ENCODE measurements at regions not wholly inside any gene's neighbourhood (a gene's known extent, or its start where the extent isn't known, plus 50 kb on each side); places are given as distances from the start of the nearest gene placed in this dataset.
A peak's percentile ranks its signal among the peaks of the same experiment; 100 is the strongest.
"Not testable (repeated sequence)": the region's sequence is repeated elsewhere in the genome, so short reads cannot be mapped to it uniquely, and the experiment has no call there.

GRCh38 chr18:22701795-22702194 is 231.3 kb upstream of the RBBP8 start:
- ChIA-PET POLR2A (ENCODE audit: partially characterized antibody) (no interaction called here), CTCF (ENCODE audit: partially characterized antibody) (interaction anchor here (1.3 kb wide), 1 partner anchor 10 kb away, joined by 4 read pairs; no protein-coding TSS in a partner anchor)
- Mint-ChIP-seq H3K4me3 (no peak overlapping the region), H3K36me3 (no peaks in the 10 kb centered on the region), H3K27ac (no peak overlapping the region), H3K4me1 (no peaks in the 10 kb centered on the region), H3K9me3 (peaks cover 0 to 4% (median under 1%) of the 10 kb centered on the region in 8 donors), H3K27me3 (peaks cover 2 to 5% of the 10 kb centered on the region in 2 donors)
- H3K27ac ChIP-seq (ENCODE audit: low read depth, low read length), result no peak overlapping the region
- DNase-seq, result no peak
- H3K4me1 ChIP-seq (ENCODE audit: insufficient read depth, low read length), result no peaks in the 10 kb centered on the region
- H3K27me3 ChIP-seq (ENCODE audit: insufficient read depth, low read length), result no peaks in the 10 kb centered on the region
- no peaks in the 10 kb centered on the region for H3K36me3 ChIP-seq (ENCODE audit: insufficient read depth, low read length)
- H3K9me3 ChIP-seq (ENCODE audit: control insufficient read depth in 1 of 2, low read length in 2 of 2), result no peaks in the 10 kb centered on the region
- H3K4me3 ChIP-seq (ENCODE audit: low read length in 2 of 2), result no peak overlapping the region
- intact Hi-C loops (cut with micrococcal nuclease), result loop anchor here (5.0 to 10.0 kb wide), 3 partner anchors 53 to 804 kb away; no protein-coding TSS in a partner anchor

GRCh38 chr18:22702806-22703205 is 230.3 kb upstream of the RBBP8 start:
- peaks cover 0 to 4% (median under 1%) of the 10 kb centered on the region in 8 donors for H3K9me3 Mint-ChIP-seq
- no peak overlapping the region for H3K27ac ChIP-seq (ENCODE audit: low read depth, low read length)
- no peaks in the 10 kb centered on the region for H3K36me3 ChIP-seq (ENCODE audit: insufficient read depth, low read length)
- H3K4me3 ChIP-seq (ENCODE audit: low read length in 2 of 2), result no peak overlapping the region
- no peaks in the 10 kb centered on the region for H3K27me3 ChIP-seq (ENCODE audit: insufficient read depth, low read length)
- ChIA-PET POLR2A (ENCODE audit: partially characterized antibody) (no interaction called here), CTCF (ENCODE audit: partially characterized antibody) (interaction anchor here (1.0 to 1.3 kb wide), 2 partner anchors 11 to 1507 kb away, joined by 3 to 4 read pairs; no protein-coding TSS in a partner anchor)
- no peak overlapping the region for H3K4me3 Mint-ChIP-seq
- H3K4me1 Mint-ChIP-seq, result no peaks in the 10 kb centered on the region
- intact Hi-C loops (cut with micrococcal nuclease), result loop anchor here (5.0 to 10.0 kb wide), 3 partner anchors 52 to 806 kb away; no protein-coding TSS in a partner anchor
- no peaks in the 10 kb centered on the region for H3K36me3 Mint-ChIP-seq
- H3K9me3 ChIP-seq (ENCODE audit: control insufficient read depth in 1 of 2, low read length in 2 of 2), result no peaks in the 10 kb centered on the region
- no peaks in the 10 kb centered on the region for H3K4me1 ChIP-seq (ENCODE audit: insufficient read depth, low read length)
- peaks cover 2 to 5% of the 10 kb centered on the region in 2 donors for H3K27me3 Mint-ChIP-seq
- no peak for DNase-seq
- no peak overlapping the region for H3K27ac Mint-ChIP-seq

- H3K4me1 ChIP-seq (ENCODE audit: insufficient read depth, low read length), result no peaks in the 10 kb centered on the region
- no peak overlapping the region for H3K4me3 ChIP-seq (ENCODE audit: low read length in 2 of 2)
- no peak overlapping the region for H3K4me3 Mint-ChIP-seq
- H3K27me3 ChIP-seq (ENCODE audit: insufficient read depth, low read length), result no peaks in the 10 kb centered on the region
- H3K36me3 ChIP-seq (ENCODE audit: insufficient read depth, low read length), result no peaks in the 10 kb centered on the region
- H3K9me3 Mint-ChIP-seq, result peaks cover 0 to 4% (median 0%) of the 10 kb centered on the region in 8 donors
- ChIA-PET POLR2A (ENCODE audit: partially characterized antibody) (no interaction called here), CTCF (ENCODE audit: partially characterized antibody) (interaction anchor here (1.1 to 1.4 kb wide), 2 partner anchors 9 to 13 kb away, joined by 4 to 7 read pairs; no protein-coding TSS in a partner anchor)
- no peaks in the 10 kb centered on the region for H3K4me1 Mint-ChIP-seq
- H3K27ac Mint-ChIP-seq, result no peak overlapping the region
- peaks cover 2 to 5% of the 10 kb centered on the region in 2 donors for H3K27me3 Mint-ChIP-seq
- H3K9me3 ChIP-seq (ENCODE audit: control insufficient read depth in 1 of 2, low read length in 2 of 2), result no peaks in the 10 kb centered on the region
- no peaks in the 10 kb centered on the region for H3K36me3 Mint-ChIP-seq
- no peak overlapping the region for H3K27ac ChIP-seq (ENCODE audit: low read depth, low read length)
- intact Hi-C loops (cut with micrococcal nuclease), result loop anchor here (5.0 to 10.0 kb wide), 3 partner anchors 51 to 807 kb away; no protein-coding TSS in a partner anchor
- peak in 4 of 5 donors; percentile 1 to 18 (median 8) for DNase-seq
Measured at GRCh38 chr18:22703883-22704585, 229.1 kb upstream of the RBBP8 start.

GRCh38 chr18:22704586-22704918 is 228.6 kb upstream of the RBBP8 start:
- no peaks in the 10 kb centered on the region for H3K36me3 ChIP-seq (ENCODE audit: insufficient read depth, low read length)
- intact Hi-C loops (cut with micrococcal nuclease), result loop anchor here (5.0 to 10.0 kb wide), 3 partner anchors 50 to 807 kb away; no protein-coding TSS in a partner anchor
- CTCF ChIA-PET (ENCODE audit: partially characterized antibody), result interaction anchor here (1.4 kb wide), 1 partner anchor 10 kb away, joined by 4 read pairs; no protein-coding TSS in a partner anchor
- H3K4me3 ChIP-seq (ENCODE audit: low read length in 2 of 2), result no peak overlapping the region
- POLR2A ChIA-PET (ENCODE audit: partially characterized antibody), result no interaction called here
- H3K27me3 ChIP-seq (ENCODE audit: insufficient read depth, low read length), result no peaks in the 10 kb centered on the region
- H3K4me1 Mint-ChIP-seq, result no peaks in the 10 kb centered on the region
- peaks cover 0 to 4% (median 0%) of the 10 kb centered on the region in 8 donors for H3K9me3 Mint-ChIP-seq
- H3K27me3 Mint-ChIP-seq, result peaks cover 2 to 5% of the 10 kb centered on the region in 2 donors
- no peak for DNase-seq
- H3K27ac ChIP-seq (ENCODE audit: low read depth, low read length), result no peak overlapping the region
- H3K4me1 ChIP-seq (ENCODE audit: insufficient read depth, low read length), result no peaks in the 10 kb centered on the region
- no peaks in the 10 kb centered on the region for H3K36me3 Mint-ChIP-seq
- no peak overlapping the region for H3K4me3 Mint-ChIP-seq
- no peak overlapping the region for H3K27ac Mint-ChIP-seq
- no peaks in the 10 kb centered on the region for H3K9me3 ChIP-seq (ENCODE audit: control insufficient read depth in 1 of 2, low read length in 2 of 2)

- Histone ChIP-seq H3K4me3 (ENCODE audit: low read length in 2 of 2) (no peak overlapping the region), H3K4me1 (ENCODE audit: insufficient read depth, low read length) (no peaks in the 10 kb centered on the region), H3K27ac (ENCODE audit: low read depth, low read length) (no peak overlapping the region), H3K27me3 (ENCODE audit: insufficient read depth, low read length) (no peaks in the 10 kb centered on the region), H3K9me3 (ENCODE audit: control insufficient read depth in 1 of 2, low read length in 2 of 2) (no peaks in the 10 kb centered on the region), H3K36me3 (ENCODE audit: insufficient read depth, low read length) (no peaks in the 10 kb centered on the region)
- POLR2A ChIA-PET (ENCODE audit: partially characterized antibody), result no interaction called here
- H3K4me3 Mint-ChIP-seq, result no peak overlapping the region
- no peak overlapping the region for H3K27ac Mint-ChIP-seq
- DNase-seq, result no peak
- H3K27me3 Mint-ChIP-seq, result peaks cover 0 to 5% of the 10 kb centered on the region in 2 donors
- intact Hi-C loops (cut with micrococcal nuclease), result loop anchor here (10.0 kb wide), 1 partner anchor 49 kb away; no protein-coding TSS in a partner anchor
- H3K4me1 Mint-ChIP-seq, result no peaks in the 10 kb centered on the region
- no peaks in the 10 kb centered on the region for H3K36me3 Mint-ChIP-seq
- no peaks in the 10 kb centered on the region for H3K9me3 Mint-ChIP-seq
- CTCF ChIA-PET (ENCODE audit: partially characterized antibody), result no interaction called here
Measured at GRCh38 chr18:22705328-22705727, 227.8 kb upstream of the RBBP8 start.

GRCh38 chr18:22706025-22706424 is 227.1 kb upstream of the RBBP8 start:
- H3K4me1 ChIP-seq (ENCODE audit: insufficient read depth, low read length); H3K9me3 Mint-ChIP-seq; H3K27me3 ChIP-seq (ENCODE audit: insufficient read depth, low read length); DNase-seq; H3K4me1 Mint-ChIP-seq; H3K27ac ChIP-seq (ENCODE audit: low read depth, low read length); H3K4me3 ChIP-seq (ENCODE audit: low read length in 2 of 2); H3K4me3 Mint-ChIP-seq; H3K27me3 Mint-ChIP-seq; H3K36me3 ChIP-seq (ENCODE audit: insufficient read depth, low read length); POLR2A ChIA-PET (ENCODE audit: partially characterized antibody); H3K9me3 ChIP-seq (ENCODE audit: control insufficient read depth in 1 of 2, low read length in 2 of 2); H3K27ac Mint-ChIP-seq; H3K36me3 Mint-ChIP-seq: not testable (repeated sequence)
- CTCF ChIA-PET (ENCODE audit: partially characterized antibody), result interaction anchor here (1.5 kb wide), 1 partner anchor 14 kb away, joined by 4 read pairs; no protein-coding TSS in a partner anchor
- intact Hi-C loops (cut with micrococcal nuclease), result loop anchor here (10.0 kb wide), 1 partner anchor 49 kb away; no protein-coding TSS in a partner anchor

- H3K4me3 ChIP-seq (ENCODE audit: low read length in 2 of 2), result no peak overlapping the region
- intact Hi-C loops (cut with micrococcal nuclease), result loop anchor here (10.0 kb wide), 1 partner anchor 45 kb away; no protein-coding TSS in a partner anchor
- H3K36me3 ChIP-seq (ENCODE audit: insufficient read depth, low read length), result no peaks in the 10 kb centered on the region
- POLR2A ChIA-PET (ENCODE audit: partially characterized antibody), result no interaction called here
- H3K4me1 ChIP-seq (ENCODE audit: insufficient read depth, low read length), result no peaks in the 10 kb centered on the region
- H3K27me3 ChIP-seq (ENCODE audit: insufficient read depth, low read length), result peaks cover 3% of the 10 kb centered on the region
- Mint-ChIP-seq H3K4me1 (no peaks in the 10 kb centered on the region), H3K27ac (no peak overlapping the region), H3K27me3 (peaks cover 0 to 2% of the 10 kb centered on the region in 2 donors), H3K4me3 (no peak overlapping the region), H3K36me3 (no peaks in the 10 kb centered on the region), H3K9me3 (peaks cover 0 to 1% (median 0%) of the 10 kb centered on the region in 8 donors)
- H3K27ac ChIP-seq (ENCODE audit: low read depth, low read length), result no peak overlapping the region
- CTCF ChIA-PET (ENCODE audit: partially characterized antibody), result no interaction called here
- DNase-seq, result no peak
- no peaks in the 10 kb centered on the region for H3K9me3 ChIP-seq (ENCODE audit: control insufficient read depth in 1 of 2, low read length in 2 of 2)
Measured at GRCh38 chr18:22709288-22710060, 223.7 kb upstream of the RBBP8 start.

Measured in CD4-positive, alpha-beta memory T cell (primary cell).